ENCODE measurements at regions not wholly inside any gene's neighbourhood (a gene's known extent, or its start where the extent isn't known, plus 50 kb on each side); places are given as distances from the start of the nearest gene placed in this dataset.

DNA sequence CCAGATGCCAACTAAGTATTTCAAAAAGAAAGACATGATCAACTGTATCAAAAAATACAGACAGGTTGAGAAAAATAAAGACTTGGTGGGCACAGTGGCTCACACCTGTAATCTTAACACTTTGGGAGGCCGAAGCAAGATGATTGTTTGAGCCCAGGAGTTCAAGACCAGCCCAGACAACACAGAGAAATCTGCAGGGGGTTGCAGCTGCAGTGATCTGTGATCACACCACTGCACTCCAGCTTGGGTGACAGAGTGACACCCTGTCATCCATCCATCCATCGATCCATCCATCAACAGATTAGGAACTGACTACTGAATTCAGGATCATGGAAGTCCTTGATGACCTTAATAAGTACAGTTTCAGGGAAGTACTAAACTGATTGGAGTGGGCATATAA, 65.0 kb upstream of the RPS13 start:
- peaks cover 14% of the 10 kb centered on the region for H3K36me3 Mint-ChIP-seq
- peaks cover 41% of the 10 kb centered on the region for H3K36me3 ChIP-seq (ENCODE audit: control insufficient read depth, insufficient read depth, low read length)

DNA sequence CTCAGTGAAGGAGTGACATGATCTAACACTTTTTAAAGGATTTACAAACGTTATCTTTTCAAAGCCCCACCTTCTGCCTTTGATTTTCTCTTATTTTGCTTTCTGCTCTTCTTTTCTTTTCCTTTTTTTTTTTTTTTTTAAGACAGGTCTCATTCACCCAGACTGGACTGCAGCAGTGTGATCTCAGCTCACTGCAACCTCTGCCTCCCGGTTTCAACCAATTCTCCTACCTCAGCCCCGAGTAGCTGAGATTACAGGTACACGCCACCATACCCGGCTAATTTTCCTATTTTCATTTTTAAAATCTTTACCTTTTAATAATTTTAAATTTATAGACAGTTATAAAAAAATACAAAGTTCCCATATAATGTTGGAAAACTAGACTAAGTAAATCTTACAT, 63.7 kb upstream of the RPS13 start:
- Histone ChIP-seq H3K36me3 (ENCODE audit: control insufficient read depth, insufficient read depth, low read length) (peaks cover 35% of the 10 kb centered on the region), H3K4me3 (ENCODE audit: low read length) (no peak overlapping the region), H3K27me3 (ENCODE audit: control insufficient read depth, insufficient read depth, low read length) (no peaks in the 10 kb centered on the region), H3K4me1 (ENCODE audit: control insufficient read depth, insufficient read depth, low read length) (no peaks in the 10 kb centered on the region), H3K27ac (ENCODE audit: low read length) (no peak overlapping the region), H3K9me3 (ENCODE audit: control insufficient read depth, insufficient read depth, low read length) (no peaks in the 10 kb centered on the region)
- no peak for ATAC-seq
- no peak for DNase-seq
- TF ChIP-seq, protein P1, sequence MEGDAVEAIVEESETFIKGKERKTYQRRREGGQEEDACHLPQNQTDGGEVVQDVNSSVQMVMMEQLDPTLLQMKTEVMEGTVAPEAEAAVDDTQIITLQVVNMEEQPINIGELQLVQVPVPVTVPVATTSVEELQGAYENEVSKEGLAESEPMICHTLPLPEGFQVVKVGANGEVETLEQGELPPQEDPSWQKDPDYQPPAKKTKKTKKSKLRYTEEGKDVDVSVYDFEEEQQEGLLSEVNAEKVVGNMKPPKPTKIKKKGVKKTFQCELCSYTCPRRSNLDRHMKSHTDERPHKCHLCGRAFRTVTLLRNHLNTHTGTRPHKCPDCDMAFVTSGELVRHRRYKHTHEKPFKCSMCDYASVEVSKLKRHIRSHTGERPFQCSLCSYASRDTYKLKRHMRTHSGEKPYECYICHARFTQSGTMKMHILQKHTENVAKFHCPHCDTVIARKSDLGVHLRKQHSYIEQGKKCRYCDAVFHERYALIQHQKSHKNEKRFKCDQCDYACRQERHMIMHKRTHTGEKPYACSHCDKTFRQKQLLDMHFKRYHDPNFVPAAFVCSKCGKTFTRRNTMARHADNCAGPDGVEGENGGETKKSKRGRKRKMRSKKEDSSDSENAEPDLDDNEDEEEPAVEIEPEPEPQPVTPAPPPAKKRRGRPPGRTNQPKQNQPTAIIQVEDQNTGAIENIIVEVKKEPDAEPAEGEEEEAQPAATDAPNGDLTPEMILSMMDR (IDR thresholded peaks at IDR 0.05) = no peak
- no peaks in the 10 kb centered on the region for H3K27me3 Mint-ChIP-seq (ENCODE audit: low read depth in 2 of 2)
- H3K4me1 Mint-ChIP-seq = peaks cover 5% of the 10 kb centered on the region in 2 donors
- H3K36me3 Mint-ChIP-seq = peaks cover 8% of the 10 kb centered on the region
- intact Hi-C loops (cut with micrococcal nuclease) = no loop called here
- 86% methylated on average over 3 of the region's 5 CpGs for WGBS (ENCODE audit: insufficient coverage)
- no peak overlapping the region for H3K27ac Mint-ChIP-seq
- no peak overlapping the region for H3K4me3 Mint-ChIP-seq
- H3K9me3 Mint-ChIP-seq = no peaks in the 10 kb centered on the region

More for the DNA sequence above, 65.0 kb upstream of the RPS13 start:
- Histone ChIP-seq H3K4me3 (ENCODE audit: low read length) (no peak overlapping the region), H3K27me3 (ENCODE audit: control insufficient read depth, insufficient read depth, low read length) (no peaks in the 10 kb centered on the region), H3K4me1 (ENCODE audit: control insufficient read depth, insufficient read depth, low read length) (no peaks in the 10 kb centered on the region), H3K9me3 (ENCODE audit: control insufficient read depth, insufficient read depth, low read length) (no peaks in the 10 kb centered on the region), H3K27ac (ENCODE audit: low read length) (no peak overlapping the region)
- TF ChIP-seq, protein P1 (IDR thresholded peaks at IDR 0.05) = no peak
- 100% methylated on average over 2 of the region's 2 CpGs for WGBS (ENCODE audit: insufficient coverage)
- DNase-seq (no peak), ATAC-seq (no peak)
- no peak overlapping the region for H3K27ac Mint-ChIP-seq
- H3K27me3 Mint-ChIP-seq (ENCODE audit: low read depth in 2 of 2) = no peaks in the 10 kb centered on the region
- no peak overlapping the region for H3K4me3 Mint-ChIP-seq
- peaks cover 4 to 5% of the 10 kb centered on the region in 2 donors for H3K4me1 Mint-ChIP-seq
- no peaks in the 10 kb centered on the region for H3K9me3 Mint-ChIP-seq
- intact Hi-C loops (cut with micrococcal nuclease) = no loop called here

DNA sequence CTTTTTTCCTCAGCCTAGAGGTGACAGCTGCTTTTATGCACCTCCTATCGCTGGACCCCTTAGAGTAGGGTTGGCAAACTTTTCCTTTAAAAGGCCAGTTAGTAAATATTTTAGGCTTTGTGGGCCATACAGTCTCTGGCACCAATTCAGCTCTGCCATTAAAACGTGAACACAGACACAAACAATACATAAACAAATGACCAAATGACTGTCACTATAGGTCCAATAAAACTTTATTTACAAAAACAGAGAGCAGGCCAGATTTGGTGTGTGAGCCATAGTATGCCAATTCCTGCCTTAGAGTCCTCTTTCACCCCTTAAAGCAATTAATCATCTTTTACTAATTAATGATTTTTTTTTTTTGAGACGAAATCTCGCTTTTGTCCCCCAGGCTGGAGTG, 61.1 kb upstream of the RPS13 start:
- peaks cover 0 to 7% of the 10 kb centered on the region in 2 donors for H3K4me1 Mint-ChIP-seq
- peaks cover 8% of the 10 kb centered on the region for H3K36me3 Mint-ChIP-seq
- Histone ChIP-seq H3K4me1 (ENCODE audit: control insufficient read depth, insufficient read depth, low read length) (no peaks in the 10 kb centered on the region), H3K27ac (ENCODE audit: low read length) (no peak overlapping the region), H3K36me3 (ENCODE audit: control insufficient read depth, insufficient read depth, low read length) (peaks cover 35% of the 10 kb centered on the region), H3K9me3 (ENCODE audit: control insufficient read depth, insufficient read depth, low read length) (no peaks in the 10 kb centered on the region), H3K4me3 (ENCODE audit: low read length) (no peak overlapping the region), H3K27me3 (ENCODE audit: control insufficient read depth, insufficient read depth, low read length) (no peaks in the 10 kb centered on the region)
- no peak overlapping the region for H3K27ac Mint-ChIP-seq
- intact Hi-C loops (cut with micrococcal nuclease) = no loop called here
- 96% methylated on average over 4 of the region's 4 CpGs for WGBS (ENCODE audit: insufficient coverage)
- DNase-seq (no peak), ATAC-seq (no peak)
- H3K9me3 Mint-ChIP-seq = no peaks in the 10 kb centered on the region
- no peak overlapping the region for H3K4me3 Mint-ChIP-seq
- TF ChIP-seq, protein P1 (IDR thresholded peaks at IDR 0.05) = no peak
- H3K27me3 Mint-ChIP-seq (ENCODE audit: low read depth in 2 of 2) = no peaks in the 10 kb centered on the region

DNA sequence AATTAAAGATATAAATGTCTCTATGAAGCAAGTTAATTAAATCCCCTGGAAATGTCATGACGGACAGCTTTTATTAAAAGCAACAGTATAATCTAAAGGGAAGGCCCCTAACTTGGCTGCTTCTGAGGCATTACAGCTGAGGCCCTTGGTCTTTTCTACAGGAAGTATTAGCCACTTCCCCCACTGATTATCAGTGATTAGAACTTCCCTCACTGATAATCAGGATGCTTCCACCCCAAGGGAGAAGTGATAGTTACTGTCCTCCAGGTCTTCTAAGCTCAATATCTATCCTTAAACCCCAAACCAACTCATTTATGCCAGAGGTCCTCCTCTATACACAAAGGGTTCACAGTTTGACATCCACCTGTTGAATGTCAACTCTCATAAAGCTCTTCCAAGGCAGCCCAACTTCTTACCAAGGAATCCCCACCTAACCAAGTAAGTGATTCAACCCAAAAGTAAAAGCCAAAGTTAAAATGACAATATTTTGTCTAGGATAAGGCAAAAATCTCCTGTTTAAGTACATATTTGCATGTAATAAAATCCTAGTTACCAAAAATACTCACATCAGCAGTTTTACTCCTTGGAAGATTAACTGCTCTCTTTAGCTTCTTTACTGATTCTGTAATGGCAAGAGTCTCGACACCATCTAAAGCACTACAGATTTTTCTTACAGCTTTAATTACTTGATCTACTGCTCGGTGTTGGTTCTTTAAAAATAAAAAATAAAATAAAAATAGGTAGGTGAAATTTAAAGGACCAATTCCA, 58.6 kb upstream of the RPS13 start:
- Mint-ChIP-seq H3K27me3 (ENCODE audit: low read depth in 2 of 2) (no peaks in the 10 kb centered on the region), H3K9me3 (no peaks in the 10 kb centered on the region), H3K4me3 (no peak overlapping the region), H3K27ac (peak overlapping the region; percentile 18 to 47), H3K36me3 (no peaks in the 10 kb centered on the region), H3K4me1 (peaks cover 0 to 7% of the 10 kb centered on the region in 2 donors)
- TF ChIP-seq, protein P1 (IDR thresholded peaks at IDR 0.05) = no peak
- ATAC-seq (no peak), DNase-seq (no peak)
- 100% methylated on average over 2 of the region's 3 CpGs for WGBS (ENCODE audit: insufficient coverage)
- intact Hi-C loops (cut with micrococcal nuclease) = no loop called here
- H3K4me3 ChIP-seq (ENCODE audit: low read length) = no peak overlapping the region
- no peaks in the 10 kb centered on the region for H3K27me3 ChIP-seq (ENCODE audit: control insufficient read depth, insufficient read depth, low read length)
- H3K9me3 ChIP-seq (ENCODE audit: control insufficient read depth, insufficient read depth, low read length) = no peaks in the 10 kb centered on the region
- H3K36me3 ChIP-seq (ENCODE audit: control insufficient read depth, insufficient read depth, low read length) = peaks cover 30% of the 10 kb centered on the region
- H3K27ac ChIP-seq (ENCODE audit: low read length) = no peak overlapping the region
- H3K4me1 ChIP-seq (ENCODE audit: control insufficient read depth, insufficient read depth, low read length) = no peaks in the 10 kb centered on the region
